GM18520 (cell line): ENCODE measurements at regions not wholly inside any gene's neighbourhood (a gene's known extent, or its start where the extent isn't known, plus 50 kb on each side); places are given as distances from the start of the nearest gene placed in this dataset.

ENCODE experiments used
- ATAC-seq: cut with Tn5 transposase; IDR thresholded peaks from one replicate; pipeline ENCODE4 v1.9.1; 2021; ENCODE audit not compliant: unreplicated experiment

DNA sequence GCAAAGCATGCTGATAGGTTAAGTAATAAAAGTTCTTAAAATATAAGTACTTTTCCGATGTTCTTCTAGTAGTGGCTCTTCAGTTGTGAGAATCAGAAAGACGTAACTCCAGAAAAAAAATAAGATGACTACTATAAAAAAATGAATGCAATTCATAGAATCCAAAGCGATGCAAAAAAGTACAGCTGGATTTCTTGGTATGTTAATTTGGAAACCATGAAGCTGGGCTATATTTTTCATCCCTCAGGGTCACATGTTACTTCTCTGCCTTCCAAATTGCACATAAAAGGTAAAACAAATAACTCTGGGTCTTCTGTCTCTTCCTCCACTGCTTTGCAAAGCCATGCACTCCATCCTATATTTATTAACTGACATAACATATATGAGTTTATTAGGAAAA lies 843.9 kb upstream of the DPPA4 start:
- ATAC-seq, result no peak

DNA sequence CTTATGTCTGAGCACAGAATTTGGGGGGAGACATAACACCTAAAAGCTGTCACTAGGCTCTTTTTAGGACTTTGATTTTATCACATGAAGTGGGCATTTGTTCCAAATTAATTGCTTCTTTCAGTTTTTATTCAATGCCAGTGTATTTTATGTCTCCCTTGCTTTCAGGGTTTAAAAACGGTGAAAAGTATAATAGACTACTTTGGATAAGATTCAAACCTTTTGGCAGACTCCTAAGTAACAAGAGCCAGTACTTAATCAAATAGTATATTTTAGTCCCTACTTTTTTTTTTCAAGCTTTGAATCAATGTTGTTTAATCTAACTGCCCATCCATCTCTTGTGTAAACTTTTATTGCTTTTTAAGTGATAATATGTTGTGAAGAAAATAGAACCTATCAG lies 847.2 kb upstream of the DPPA4 start:
- ATAC-seq, result no peak

DNA sequence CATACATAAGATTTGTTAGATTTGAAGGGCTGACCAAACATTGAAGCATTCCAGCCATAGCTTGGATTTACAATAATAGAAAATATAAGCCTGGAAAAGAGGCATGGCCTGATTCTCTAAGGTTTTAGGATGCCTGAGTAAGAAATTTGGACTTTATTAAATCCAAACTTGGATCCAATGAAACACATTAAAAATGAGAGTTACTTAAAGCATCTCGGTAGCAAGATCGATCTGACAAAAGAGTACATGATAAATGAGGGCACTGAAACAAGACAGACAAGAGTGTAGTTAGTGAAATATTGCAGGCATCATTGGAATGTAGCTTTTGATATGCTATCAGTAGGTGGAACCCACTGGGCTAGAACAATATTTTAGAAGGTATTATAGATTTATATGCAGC lies 855.7 kb upstream of the DPPA4 start:
- no peak for ATAC-seq

DNA sequence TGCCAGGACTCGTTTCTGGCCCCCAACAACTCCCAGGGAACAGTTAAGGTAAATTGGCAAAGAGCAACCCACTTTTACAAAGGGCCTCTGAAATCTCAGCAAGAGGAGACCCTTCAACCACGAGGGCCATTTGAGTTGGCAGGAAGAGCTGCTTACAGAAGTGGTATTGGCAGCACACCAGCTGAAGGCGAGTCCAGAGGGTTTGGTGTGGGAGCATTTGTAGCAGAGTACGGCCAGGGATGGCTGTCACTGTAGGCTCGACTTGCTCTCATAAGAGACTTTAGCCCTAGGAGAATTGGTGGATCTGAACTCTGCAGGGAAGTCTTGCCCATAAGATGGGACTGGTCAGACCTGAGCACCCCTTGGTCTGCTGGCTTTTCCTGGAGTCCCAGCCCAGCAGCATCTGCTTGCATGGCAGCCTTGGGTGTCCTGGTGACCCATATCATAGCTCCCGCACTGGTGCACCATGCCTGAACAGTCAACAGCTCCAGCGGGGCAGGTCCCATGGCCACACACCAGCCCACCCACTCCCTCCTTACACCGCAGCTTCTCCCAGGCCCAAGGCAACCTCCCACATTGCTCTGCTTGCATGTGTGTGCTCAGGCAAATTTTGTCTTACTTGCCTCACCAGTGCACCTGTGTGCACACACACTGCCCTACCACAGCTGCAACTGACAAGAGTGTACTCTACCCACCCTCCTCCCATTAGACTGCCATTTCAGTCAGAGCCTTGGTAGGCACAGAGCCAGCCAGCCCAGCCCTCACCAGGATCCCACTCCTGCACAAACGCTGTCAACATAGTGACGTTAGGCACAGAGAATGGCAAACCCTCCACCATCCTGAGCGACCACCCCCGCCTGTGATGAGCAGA lies 861.6 kb upstream of the DPPA4 start:
- no peak for ATAC-seq

DNA sequence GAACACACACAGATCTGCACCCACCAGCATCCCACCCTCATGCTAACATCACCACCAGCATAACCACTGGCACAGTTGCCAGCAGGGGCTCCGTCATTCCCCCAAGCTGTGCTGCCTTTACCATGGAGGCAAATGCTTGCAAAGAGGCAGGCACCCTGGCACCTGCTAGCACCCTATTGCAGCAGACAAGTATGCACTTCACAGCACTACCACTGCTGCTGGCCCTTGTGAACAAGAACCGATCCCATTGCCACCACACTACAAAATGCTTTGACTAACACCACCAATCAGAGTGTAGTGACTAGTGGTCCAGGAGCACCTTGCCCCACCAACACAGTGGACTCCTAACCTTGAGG lies 862.2 kb upstream of the DPPA4 start:
- no peak for ATAC-seq

DNA sequence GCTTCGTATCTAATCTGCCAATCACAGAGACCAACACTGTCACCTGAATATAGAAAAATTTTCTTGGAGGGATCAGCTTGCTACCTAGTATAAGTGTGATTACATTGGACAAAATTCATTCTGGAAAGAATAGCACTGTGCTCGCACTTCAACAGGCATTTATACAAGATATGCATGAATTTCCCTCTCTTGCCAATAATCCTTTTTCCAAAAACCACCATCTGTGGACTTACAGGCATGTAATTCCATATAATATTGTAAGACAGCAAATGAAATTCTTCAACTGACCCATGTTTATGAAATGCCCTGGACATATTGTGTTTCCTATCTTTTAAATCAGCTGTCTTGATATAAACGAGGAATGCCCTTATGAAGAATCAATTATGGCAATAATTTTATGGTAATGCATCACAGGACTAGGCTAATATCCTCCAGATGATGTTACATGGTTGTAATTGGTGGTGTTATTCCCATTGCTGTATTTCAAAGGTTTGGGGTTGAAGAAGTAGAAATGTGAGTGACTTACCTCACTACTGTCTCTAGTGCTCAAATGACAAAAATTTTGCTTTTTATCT lies 861.4 kb upstream of the NECTIN3 start:
- no peak for ATAC-seq

DNA sequence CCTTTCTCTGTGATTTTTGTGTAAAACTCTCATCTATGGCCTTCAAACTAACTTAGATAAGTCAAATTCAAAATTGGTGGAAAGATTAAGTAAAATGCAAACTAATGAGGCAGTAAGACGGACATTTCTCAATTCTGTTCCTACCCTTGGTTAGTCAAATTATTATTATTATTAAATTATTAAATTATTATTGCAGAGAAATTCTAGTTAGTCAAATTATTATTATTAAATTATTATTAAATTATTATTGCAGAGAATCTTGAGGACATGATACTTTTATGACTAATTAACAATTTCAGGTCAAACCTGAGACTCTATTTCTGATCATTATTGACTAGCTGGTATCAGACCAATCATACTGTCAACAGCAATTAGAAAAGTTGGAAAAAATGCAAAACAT lies 845.0 kb upstream of the NECTIN3 start:
- no peak for ATAC-seq

DNA sequence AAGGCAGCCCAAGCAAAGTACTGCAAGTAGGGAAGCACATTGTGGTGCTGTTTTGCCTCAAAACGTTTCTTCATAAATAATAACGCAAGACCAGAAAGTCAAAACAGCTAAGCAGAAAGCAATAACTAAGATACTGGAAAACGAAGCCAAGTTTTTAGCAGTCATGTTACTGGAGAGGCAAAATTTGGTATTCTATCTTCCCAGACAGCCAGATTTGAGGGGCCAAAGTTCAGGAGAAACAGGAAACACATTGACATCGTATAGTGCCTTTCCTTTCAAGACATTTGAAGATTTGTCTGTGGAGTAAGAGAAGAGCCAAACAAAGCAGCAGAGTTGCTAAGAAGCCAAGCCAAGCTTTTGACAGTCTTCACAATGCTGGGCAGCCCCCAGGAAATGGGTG lies 843.6 kb upstream of the NECTIN3 start:
- no peak for ATAC-seq

DNA sequence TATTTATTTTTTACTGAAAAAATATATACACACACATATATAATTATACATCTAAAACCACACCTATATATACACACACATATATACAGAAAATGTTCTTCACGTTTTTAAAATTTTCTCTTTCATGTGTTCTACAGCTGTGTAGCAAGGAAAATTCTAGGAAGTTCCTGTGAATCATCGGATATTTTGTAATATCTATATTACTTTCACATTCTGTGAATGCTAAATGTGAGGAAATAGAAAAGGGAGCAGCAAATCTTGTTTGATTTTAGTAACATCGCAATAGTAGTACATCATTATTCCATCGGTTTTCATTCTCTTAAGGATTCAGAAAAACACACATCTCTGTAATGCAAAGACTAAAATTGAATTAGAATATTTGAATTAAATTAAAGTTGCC lies 836.8 kb upstream of the NECTIN3 start:
- no peak for ATAC-seq

DNA sequence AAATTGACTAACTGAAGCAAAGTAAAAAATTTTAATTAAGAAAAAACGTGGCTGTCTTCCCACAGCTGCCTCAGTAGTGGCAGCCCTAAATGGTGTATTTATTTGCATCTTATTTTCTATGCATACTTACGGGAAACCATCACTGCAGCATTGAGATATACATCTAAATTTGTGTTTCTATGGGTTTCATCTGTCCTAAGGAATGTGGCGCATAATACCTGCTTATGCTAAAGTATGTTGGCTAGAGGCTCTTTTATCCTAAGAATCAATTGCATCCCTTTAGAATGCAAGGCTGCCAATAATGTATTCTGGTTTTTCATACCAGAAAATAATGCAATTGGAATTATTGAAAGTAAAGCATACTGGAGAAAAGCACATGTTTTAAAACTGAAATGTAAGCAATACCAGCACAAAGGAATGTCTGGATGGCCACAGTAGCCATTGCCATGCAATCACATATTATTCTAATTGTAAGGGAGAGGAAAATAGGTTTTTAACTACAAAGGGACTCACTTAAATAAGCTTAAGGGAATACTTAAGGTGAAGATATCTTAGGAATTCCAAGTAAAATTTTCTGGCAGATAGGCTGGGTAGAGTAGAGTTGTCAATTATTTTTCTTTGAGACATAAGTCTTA lies 834.5 kb upstream of the NECTIN3 start:
- ATAC-seq, result no peak

DNA sequence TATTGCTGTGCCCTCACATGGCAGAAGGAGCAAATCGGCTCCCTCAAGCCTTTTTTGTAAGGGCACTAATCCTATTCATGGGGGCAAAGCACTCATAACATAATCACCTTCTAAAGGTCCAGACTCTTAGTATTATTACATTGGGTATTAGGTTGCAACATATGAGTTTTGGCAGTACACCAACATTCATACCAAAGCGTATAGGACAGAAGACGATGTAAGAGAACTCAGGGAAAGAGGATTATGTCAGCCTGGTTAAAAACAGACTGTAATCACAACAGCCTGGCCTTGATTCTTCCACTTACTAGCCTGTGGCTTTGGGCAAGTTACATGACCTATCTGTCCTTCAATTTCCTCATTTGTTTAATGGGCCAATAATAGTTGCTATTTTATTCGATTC lies 828.5 kb upstream of the NECTIN3 start:
- no peak for ATAC-seq

DNA sequence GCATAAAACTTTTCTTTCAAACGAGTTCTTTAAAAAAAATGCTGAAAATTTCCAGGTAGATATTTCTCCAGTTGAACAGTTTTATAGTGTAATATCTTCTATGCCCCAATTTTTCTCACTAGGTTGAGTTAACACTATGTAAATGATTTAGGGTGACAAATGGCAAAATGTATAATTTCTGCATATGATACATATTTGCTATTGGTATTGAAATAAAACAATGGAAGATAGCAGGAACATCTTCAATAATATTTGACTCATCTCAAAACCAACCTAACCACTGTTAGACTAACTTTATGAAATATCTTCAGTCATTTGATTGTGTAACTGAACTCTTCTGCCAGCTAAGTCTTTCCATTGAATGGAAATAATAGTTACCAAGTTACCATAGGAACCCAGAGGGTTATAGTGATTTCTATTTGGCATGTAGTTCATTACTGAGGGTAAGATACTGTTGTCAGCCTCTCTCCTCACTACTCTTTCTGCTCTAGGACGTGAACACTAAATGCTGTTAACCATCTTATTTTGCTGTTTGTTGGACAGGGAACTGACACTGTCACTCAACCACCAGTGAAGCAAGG lies 824.7 kb upstream of the NECTIN3 start:
- ATAC-seq, result no peak

DNA sequence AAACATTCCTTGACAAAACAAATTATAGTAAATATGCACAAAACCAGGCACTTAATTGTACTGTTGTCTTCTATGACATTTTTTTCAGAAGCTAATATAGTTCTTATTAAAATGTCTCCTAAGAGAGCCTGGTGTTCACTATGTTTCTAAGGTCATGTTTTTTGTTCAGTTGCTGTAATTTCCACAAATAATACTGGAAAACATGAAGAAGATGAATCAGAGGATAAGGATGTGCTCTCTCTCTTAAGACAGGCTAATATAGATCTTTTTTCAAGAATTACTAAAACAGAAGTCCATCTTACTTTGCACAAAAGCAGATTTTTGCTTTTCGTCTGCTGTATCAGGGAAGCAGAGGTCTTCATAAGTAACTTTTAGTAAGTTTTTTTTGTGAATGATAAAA lies 823.0 kb upstream of the NECTIN3 start:
- ATAC-seq, result no peak

DNA sequence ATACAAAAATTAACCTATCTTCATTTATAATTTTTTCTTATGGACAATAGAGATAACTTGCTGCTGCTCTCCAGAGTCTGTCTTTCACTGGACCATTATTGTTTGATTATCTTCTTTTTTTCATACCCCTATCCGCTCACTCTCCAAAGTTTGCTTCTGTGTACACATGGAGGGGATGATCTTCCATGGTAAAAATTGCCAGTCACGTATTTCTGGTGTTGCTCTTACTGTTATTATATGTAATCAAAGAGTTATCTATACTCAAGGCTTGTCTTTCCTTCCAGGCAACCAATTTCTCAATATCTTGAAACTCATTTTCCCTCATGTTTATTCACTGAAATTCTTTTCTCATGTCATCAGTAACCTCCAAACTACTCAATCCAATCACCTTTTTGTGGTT lies 817.8 kb upstream of the NECTIN3 start:
- no peak for ATAC-seq

DNA sequence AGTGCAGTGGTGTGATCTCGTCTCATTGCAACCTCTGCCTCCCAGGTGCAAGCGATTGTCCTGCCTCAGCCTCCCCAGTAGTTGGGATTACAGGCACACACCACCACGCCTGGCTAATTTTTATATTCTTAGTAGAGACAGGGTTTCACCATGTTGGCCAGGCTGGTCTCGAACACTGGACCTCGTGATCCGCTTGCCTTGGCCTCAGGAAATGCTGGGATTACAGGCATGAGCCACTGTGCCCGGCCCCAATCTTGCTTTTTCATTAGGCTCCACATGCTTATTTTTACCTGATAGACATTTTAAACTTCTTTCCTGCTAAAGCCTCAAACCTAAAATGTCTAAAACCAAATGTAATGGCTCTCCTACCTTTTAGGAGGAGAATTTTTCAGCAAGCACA lies 817.0 kb upstream of the NECTIN3 start:
- no peak for ATAC-seq

DNA sequence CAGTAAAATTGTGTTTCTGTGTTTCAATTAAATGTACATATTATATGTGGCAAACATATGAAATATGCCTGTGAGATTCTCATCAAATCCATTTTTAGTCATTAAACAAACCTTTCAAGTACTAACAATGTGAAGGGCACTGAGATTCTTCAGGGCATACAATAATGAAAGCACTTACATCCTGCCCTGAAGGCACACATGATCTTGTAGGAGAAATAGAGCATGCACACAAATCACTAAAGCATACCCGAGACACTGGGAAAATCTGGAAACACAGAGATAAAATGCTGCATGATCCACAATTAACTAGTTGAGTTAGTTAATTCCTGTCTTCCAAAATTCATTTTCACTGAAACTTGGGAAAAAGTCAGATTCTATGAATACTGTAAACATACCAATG lies 810.5 kb upstream of the NECTIN3 start:
- no peak for ATAC-seq

DNA sequence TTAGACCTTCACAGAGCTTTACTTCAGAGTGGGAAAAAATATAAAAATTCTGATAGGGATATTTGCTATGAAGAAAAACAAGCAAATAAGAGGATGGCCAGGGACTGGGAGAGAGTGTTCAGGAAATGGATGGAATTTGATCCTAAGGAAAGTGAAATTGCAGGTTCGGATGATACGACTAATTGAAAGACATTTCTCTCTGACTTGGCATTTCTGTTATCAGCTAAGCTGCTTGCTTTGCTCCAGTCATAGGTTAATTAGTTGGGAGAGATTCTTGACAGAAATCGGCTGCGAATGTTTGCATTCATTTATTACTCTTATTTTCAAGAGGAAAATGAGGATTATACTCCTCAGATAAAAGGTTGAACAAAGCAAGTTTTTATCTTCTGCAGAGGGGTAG lies 808.7 kb upstream of the NECTIN3 start:
- ATAC-seq, result no peak

DNA sequence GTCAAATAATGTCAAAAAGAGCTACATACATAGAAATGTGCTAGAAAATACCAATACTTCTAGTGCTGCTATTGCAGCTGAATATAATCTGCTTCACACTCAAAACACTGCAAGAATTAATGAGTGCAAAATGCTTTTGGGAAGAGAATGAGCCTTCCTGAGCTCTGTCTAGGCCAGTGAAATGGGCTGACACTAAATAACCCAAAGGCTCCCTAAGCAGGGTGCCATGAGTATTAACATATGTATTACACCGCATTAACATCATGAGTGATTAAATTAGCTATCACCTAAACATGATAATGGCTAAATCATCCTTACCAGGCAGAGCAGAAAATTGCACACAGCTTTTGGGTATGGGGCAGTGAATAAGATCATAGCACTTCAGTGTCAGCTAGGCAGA lies 806.3 kb upstream of the NECTIN3 start:
- ATAC-seq, result no peak

DNA sequence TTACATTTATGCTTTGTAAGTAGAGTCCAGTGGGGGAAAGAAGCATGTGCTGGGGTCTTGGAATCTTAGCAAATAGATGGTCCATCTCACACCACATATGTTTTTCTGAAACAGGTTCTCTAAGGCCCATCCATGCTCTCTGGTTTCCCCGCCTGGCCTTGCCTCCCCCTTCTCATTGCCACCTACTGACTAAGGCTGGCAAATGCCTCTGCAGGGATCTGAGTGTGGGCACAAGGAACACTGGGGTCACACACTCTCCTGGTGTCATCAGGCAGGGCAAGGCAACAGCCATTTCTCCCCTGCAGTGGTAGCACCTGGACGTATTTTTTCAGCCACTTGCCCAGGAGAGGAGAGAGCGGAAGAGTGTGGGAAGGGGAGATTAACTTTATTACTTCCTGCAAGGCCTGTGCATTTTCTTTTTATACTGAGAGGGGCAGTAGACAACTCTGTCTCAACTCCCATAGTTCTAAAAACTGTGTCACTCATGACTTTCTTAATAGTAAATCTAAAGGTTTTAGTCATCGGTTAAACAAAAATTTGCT lies 804.2 kb upstream of the NECTIN3 start:
- no peak for ATAC-seq

DNA sequence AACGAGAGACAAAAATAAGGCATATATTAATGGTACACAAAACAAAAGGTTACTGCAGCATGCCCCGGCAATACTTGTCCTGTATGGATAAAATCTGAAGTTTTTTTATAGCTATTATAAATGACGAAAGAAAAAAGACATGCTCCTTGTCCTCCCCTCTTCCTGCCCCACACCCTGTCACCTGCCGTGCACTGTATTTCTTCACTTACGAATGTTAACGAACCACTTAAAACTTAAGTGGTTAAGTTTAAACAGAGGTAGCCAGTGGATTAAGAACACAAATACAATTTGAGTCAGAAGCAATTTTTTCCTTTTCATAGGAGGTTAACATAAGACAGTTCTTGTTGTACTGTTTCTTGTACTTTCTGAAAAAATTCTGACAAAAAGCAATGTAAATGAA lies 799.1 kb upstream of the NECTIN3 start:
- no peak for ATAC-seq

DNA sequence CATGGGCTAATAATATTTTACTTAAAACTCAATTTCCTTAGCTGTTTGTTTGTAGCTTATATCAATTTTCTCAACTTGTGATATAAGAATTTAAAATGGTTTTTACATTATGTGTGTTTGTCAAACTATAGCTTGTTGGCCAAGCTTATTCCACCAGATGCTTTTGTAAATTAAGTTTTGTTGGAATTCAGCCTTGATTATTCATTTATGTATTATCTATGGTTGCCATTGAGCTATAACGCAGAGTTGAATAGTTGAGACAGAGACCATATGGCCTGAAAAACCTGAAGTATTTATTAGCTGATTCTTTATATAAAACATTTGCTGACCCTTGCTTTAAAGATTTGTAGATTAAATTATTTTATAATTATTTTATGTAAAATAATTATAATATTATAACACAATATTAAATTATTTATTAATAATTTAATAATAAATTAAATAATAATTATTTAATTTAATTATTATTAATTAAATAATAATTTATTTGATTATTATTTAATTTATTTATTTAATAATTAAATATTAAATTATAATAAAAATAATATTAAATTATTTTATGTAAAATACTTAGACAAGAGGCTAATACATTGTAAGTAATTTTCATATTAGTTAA lies 779.6 kb upstream of the NECTIN3 start:
- no peak for ATAC-seq
